Activated CD8-positive, alpha-beta memory T cell treated with anti-CD3 and anti-CD28 coated beads for 24 hours (primary cell): ENCODE measurements at regions not wholly inside any gene's neighbourhood (a gene's known extent, or its start where the extent isn't known, plus 50 kb on each side); places are given as distances from the start of the nearest gene placed in this dataset.

Experiments used
- DNase-seq: peaks from one replicate; pipeline ENCODE4 v3.0.0-alpha.2; 2020

DNA sequence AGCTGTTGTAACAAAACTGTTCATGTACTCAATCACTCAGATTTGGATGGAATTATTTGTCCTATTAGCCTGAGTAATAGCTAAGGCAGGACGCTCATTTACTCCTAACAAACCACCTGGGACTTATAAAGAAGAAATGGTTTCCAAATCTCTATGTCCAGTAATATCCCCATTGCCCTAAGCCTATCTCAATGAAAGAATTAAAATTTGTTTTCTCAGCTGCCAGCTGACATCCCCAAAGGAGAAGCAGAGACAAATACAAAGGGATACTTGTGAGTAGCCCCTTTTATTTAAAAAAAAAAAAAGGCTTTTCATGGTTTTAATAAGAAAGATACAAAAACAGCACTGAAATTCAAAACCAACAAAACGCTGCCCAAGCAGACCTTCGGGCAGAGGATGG, 211.4 kb upstream of the PARD3B start:
- DNase-seq = no peak

DNA sequence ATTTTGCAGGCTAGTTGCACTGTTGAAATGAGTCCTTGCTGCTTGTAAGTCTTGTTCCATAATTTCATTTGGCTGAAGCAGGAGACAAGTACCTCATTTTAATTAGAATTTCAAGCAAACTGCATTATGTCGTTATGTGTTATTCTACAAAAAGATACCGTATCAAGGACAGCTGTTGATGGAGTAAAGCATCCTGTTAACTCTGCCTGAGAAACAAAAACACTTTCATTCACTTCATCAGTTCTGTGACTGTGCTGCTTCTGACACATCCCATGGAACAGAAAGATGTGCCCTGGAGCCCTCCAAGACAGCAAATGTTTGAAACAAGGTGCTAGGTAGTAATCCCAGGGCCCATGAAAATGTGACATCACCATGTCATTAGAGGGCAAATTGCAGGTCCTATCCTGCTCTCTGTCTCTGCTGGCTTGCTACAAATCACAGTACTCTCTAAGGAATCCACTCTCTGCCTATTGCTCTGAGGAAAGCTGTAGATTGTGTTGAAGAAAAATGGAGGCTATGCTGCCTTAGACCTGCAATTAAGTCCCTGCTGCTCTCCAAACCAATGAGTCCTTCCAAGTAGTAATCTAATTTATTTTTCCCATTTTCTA, 209.7 kb upstream of the PARD3B start:
- DNase-seq = no peak

DNA sequence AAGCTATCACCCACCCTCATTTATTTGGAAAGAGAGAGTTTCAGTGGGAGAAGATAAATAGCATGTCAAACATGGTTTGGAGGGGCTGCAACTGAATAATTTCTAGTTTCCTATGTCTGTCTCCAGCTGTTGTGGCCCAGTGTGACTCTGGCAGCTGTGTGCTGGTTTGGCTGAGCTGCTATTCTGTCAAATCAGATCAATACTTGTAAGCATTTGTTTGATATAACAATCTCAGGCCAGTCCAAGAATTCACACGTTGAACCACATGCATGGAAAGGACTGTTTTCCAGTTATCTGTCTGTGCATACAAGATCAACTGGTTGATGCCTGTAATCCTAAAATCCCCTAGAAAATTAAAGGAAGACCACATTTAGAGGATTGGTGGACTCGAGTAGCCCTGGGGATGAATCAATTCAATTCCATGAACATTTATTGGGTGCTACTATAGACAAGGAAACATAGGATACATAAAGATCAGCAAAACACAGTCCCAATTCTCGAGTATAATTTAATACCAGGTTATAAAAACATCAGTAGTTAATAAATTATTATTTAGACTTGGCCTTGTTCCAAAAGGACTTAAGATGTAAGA, 209.0 kb upstream of the PARD3B start:
- no peak for DNase-seq

DNA sequence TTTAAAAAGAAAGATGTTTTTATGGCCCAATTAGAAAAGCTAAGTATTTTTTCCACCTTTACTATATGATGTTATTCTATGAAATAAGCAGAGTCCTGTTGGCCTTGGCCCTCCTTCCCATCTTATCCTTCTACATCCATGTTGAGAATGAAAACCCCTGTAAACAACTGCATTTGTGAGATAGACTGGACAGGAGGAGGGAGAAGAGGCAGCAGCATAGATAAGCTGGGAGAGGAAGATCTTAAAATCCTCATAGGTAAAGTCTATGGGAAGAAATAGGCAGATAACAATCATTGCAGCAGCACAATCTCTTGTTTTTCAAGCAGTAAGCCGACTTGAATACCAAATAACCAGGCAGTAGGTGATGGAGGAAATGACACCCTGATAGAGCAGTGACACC, 207.6 kb upstream of the PARD3B start:
- no peak for DNase-seq

DNA sequence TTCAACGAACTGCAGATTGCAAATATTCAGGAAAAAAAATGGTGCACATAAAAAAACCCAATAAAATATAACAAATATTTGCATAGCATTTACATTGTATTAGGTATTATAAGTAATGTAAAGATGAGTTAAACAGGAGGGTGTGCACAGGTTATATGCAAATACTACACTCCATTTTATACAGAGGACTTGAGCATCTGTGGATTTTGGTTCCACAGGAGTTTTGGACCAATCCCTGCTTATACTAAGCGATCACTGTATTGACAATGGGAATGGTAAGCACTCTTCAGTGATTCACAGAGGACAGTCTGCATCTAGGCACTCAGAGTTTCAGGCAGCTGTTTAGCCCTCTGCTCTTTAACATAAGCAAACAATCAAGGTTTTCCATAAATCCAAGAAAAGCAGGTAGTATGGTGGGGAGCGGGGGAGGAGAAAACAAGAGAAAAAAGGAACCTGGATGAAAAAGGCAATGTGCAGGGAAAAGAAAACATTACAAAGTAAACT, 206.0 kb upstream of the PARD3B start:
- DNase-seq = no peak

DNA sequence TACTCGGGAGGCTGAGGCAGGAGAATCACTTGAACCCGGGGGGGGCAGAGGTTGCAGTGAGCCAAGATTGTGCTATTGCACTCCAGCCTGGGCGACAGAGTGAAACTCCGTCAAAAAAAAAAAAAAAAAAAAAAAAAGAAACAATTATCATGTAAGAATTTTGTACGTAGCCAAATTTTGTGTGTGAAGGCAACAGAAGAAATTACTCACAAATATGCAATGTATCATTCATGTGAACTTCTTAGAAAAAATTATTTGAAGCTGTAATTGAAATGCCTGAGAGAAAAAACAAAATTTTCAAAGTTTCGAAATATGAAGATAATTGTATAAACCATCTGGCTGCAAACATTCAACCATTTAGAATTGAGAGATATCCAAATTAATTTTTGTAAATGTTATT, 204.8 kb upstream of the PARD3B start:
- no peak for DNase-seq

DNA sequence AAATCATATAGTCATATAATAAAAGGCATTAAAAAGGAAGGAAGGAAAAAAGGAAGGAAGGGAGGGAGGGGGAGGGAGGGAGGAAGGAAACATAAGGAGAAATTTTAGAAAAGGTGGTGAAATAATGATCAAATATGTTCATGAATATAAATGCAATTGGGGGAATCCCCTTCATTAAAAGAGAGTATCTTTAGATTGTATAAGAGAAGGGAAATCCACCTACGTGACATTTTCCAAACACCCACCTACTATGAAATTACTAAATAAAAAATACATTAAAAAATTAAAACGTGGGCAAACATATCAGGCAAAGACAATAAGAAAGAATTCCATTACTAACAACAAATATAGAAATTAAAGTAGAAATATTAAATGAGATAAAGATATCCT, 203.4 kb upstream of the PARD3B start:
- no peak for DNase-seq

DNA sequence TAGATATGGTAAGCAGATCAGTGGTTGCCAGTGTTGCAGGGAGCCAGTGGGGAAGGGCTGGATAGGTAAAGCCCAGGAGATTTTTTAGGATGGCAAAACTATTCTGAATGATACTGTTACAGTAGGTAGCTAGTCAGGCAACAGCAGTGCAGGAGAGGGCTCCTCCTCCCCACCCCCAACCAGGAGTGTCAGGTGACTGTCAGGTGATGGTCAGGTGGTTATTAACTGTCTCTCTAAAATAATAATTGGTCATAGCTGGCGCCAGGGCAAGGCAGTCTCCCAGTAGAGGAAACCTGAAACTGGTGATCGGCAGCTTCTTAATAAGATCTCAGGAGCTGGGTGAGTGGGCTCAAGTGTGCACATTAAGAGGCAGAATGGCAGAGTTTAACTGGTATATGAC, 201.6 kb upstream of the PARD3B start:
- DNase-seq = no peak

DNA sequence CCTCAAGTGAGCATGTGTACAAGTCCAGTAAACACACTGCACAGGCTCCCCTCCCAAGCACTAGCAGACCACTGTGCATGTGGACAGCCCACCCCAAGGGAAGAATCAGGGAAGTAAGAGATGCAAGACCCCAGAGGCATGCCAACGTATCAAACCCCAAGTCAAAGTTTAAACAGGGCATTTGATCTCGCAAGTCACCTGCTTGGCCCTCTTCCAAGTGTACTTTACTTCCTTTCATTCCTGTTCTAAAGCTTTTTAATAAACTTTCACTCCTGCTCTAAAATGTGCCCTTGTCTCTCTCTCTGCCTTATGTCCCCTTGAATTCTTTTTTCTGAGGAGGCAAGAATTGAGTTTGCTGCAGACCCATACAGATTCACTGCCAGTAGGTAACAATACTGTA, 201.2 kb upstream of the PARD3B start:
- no peak for DNase-seq

DNA sequence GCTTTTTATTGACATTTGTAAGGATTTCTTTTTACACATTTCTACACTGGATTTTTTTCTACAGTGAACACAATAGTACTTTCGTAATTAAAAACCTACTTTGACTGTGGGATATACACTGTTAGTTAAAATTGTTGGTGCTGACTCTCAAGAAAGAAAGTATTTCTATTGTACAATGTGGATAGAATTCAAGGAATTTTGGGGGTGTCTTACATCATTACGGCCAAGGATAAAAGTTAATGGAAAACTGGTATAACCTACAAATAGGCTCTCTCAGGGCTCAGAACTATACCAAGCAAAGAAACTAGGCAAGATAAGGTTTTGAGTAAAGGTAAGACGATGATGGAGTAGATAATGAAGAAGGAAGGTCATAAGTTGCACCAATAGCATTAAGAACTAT, 198.4 kb upstream of the PARD3B start:
- DNase-seq = no peak

DNA sequence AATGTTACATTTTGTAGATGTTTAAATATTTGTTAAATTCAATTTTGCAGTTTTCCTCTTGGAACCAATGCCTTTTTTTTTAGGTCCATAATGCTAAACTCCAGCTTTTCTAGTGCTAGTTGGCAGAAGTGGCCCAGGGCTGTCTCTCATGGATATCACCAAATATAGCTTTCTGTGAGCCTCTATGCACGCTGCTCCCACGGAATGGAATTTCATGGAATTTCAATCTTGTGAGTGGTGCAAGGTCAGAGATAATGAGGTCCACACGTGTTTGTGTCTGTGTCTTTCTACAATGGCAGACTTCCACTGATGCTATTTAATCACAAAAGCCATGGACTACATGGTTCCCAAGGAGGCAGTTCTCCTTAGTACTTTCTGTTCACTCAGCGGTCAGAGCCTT, 191.5 kb upstream of the PARD3B start:
- no peak for DNase-seq

DNA sequence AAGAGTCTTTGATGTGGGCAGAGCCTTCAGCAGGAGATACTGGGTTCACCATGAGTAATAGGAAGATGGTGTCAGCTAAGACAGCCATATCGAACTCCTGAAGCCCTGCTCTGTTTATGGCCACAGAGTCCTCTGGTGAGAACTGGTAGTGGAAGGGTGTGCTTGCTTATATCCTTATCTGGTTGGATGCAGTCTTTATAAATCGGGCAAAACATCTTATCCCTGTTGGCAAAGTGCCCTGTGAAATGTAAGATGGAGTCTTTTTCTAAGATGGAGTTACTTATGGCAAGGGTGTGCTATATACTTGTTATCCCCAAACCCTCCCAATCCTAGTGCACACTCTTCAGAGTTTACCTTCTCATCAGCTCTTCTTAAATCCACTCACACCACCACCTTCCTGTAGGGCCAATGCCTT, 190.8 kb upstream of the PARD3B start:
- no peak for DNase-seq

DNA sequence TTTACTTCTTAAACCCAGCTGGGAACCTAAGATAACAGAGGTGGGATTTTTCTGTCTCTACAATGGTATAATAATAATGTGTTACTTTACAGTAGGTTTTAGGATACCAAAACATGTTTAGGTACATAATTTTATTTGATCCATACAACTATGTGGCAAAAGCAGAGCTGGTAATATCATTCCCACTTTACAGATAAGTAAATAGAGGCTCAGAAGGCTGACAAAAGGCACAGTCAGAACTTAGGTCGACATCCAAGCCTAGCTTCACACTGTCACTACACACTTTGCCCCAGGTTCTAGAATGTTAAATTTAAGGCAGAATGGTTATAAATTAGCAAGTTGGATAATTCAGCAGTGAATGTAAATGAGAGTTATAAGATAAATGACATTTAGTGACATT, 189.6 kb upstream of the PARD3B start:
- no peak for DNase-seq

DNA sequence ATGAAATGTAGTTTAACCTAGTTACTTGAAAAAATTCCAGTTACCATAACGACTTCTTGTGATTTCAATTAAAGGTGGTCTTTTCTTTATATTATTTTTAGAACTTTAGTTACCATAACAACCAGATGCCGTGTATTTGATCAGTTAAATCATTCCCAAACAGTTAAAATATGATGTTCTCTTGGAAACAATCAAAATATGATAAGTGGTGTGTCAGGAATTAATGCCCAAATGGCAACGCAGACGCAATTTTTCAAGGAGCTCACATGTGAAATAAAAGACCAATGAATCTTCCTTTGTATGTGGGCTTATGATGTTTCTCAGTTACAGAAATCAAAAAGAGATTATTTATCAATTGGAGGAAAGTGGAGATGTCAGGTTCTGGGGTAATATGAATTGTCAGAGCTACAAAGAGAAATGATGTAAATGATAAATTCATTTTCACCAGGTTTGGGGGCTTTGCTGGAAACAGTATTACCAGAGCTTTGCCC, 189.1 kb upstream of the PARD3B start:
- DNase-seq = no peak

DNA sequence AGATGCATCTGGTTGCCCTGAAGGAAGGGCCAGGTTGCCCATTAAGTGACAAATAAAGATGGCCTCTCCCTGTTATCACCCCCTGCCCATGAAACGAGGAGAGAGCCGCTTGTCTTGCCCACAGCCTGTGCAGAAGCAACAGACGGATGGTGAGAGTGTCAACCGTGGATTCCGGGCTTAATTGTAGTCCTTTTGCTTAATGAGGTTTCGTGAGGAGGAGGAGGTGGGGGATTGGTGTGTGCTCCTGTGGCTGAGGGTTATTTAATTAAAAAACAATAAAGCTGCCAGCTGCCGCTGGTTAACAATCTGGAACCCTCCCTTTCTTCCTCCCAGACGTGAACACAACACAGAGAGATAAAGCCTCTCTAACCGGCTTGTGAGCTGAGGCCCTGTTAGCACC, 188.0 kb upstream of the PARD3B start:
- no peak for DNase-seq

DNA sequence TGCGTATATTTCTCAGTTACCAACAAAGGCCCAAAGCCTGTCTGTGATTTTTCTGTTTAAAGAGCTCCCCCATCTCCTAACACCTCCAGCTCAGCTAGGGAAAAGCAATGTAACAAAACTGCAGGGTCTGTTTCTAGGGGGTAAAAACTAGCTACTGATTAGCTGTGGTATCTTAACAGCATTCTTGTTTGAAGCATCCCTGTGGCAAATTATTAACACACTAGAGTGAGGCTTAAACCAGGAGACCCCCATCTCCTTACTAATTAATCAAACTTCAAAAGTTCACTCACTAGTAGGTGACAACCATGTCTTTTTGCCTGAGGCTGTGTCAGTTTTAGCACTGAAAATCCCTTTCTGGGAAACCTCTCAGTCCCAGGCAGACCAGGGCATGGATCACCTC, 186.2 kb upstream of the PARD3B start:
- DNase-seq = no peak

DNA sequence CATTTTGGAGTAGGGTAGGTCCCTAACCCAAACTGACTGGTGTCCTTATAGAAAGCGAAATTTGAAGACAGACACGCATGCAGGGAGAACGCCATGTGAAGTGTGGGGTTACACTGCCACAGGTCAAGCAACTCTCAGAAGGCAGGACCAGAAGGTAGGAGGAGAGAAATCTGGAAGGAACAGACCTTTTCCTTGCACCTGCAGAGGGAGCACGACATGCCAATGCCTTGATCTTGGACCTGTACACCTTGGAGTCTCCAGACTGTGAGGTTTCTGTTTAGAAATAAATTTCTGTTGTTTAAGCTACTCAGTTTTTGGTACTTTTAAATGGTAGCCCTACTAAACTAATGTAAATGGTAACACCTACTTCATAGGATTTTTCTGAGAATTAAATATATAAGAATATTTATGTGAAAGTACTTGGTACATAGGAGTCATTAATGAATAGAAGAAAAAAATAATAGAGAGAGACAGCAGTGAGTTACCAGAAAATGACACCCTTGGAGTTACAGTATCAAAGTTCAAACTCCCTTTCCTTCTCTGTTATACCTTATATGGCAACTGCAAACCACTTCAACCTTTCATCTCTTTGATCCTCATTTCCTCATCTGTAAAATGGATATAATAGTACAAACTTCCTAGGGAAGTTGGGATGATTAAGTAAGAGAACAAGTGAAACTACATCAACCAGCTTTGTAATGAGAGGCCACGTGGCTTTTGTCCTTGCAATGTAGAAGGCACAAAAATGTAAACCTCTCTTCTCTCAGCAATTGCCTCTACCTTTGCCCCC, 184.9 kb upstream of the PARD3B start:
- DNase-seq = no peak

DNA sequence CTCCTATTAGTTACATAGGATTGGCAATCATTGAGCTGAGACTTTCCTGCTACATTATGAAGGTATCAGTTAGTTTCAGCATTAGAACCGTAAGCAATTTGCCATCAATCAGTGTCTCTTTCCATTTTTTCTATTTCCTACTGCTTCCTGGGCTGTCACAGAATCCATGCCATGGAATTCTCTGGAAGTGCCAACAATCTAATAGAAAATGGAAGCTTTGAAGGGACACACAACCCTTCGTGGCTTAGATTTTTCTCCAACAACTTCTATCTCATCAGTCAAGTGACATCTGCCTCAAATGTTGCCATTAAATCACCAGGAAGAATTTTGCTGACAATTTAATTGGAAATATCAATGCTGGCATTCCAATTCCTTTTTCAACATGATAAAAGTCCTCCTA, 183.5 kb upstream of the PARD3B start:
- no peak for DNase-seq

DNA sequence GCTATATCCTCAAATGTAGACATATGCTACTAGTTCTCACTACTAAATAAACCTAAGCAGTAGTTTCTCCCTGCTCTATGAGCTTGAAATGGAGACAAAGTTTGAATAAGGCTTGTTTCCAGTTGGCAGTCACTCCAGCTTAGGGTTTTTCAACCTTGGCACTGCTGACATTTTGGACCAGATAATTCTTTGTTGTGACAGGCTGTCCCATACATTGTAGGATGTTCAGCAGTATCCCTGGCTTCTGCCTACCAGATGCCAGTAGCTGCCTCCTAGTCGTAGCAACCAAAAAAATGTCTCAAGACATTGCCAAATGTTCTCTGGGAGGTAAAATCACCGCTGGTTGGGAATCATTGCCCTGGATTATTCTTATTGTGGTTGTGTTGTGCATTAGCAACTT, 182.7 kb upstream of the PARD3B start:
- DNase-seq = no peak

DNA sequence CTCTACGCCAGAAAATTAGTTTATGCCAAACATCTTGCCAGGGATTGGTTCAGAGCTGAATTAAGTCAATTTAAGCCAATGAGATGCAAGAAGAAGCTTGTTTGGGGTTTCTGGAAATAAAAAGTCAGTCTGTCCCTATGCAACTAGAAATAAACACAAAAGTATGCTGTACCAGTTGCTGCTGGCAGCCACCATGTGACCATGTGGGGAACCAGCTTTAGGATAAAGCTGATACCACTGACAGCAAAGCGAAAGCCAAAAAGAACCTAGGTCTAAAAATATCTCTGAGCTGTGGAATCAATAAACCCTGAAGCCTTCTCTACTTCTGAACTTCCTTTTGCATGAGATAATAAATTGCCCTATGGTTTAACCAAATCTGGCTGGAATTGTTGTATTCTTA, 181.8 kb upstream of the PARD3B start:
- no peak for DNase-seq

DNA sequence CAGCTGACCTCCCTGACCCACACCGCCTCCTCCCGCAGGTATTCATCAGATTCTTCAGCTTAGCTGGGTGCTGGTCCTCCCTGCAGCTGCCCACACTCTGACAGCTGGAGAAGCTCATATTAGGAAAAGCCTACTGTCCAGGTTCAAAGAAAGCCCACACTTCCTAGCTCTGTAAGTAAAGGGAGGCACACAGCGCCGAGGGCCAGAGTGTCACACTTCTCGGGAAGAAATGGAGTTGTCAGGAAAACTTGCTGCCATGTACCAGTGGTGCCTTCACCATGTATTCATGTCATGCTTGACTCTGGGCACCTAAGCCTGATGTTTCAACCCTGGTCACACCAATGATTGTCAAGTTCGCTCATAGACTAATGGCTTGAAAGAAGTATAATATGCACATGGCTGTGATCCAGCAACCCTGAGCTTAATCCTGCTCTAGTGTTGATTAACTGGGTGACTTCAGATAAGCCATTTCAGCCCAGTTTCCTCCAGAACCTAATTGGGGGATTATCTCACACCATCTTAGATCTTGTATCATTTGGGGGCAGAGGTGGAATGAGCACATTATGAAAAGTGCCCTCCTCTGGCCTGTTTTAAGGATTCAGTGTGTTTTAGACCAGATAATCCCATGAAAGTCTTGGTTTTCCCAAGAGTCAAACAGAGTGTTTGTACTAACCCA, 180.3 kb upstream of the PARD3B start:
- DNase-seq = no peak

DNA sequence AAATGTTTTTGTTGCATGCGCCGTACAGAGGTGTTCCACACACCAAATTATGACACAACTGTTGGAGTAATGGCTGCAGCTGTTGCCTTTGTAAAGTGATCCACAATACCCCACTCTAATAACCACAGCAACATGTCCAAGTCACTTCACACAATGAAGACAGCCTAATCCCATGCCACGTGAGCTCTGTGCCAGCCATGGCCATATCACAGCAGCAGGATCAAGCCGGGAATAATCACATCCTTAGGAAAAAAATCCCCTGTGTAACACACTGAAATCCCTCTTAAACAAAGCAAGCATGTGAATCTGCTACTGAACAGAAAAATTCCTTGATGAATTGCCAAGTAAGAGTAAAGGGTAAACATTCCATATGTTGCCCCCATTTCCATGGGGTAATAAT, 179.5 kb upstream of the PARD3B start:
- DNase-seq = no peak

DNA sequence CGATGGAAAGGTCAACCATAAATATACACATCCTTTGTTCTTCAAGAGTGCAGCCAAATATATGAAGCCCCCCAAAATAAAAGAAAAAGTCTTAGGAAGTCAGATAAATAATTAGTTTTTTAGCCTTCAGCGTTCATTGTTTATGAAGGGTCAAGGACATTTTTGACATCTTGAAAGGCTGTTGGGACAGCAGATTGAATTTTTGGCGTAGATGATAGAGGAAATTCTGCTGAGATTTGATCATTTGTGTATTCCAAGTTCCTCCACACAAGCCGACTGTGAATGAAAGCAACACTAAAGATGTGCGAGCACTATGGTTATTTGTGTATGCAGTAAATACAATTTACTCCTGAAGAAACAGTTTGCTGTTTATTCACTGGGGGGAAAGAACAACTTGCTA, 177.8 kb upstream of the PARD3B start:
- DNase-seq = no peak
